EH (cell line): ENCODE measurements at regions not wholly inside any gene's neighbourhood (a gene's known extent, or its start where the extent isn't known, plus 50 kb on each side); places are given as distances from the start of the nearest gene placed in this dataset.
"Not testable (repeated sequence)": the region's sequence is repeated elsewhere in the genome, so short reads cannot be mapped to it uniquely, and the experiment has no call there.

Experiments used
- DNase-seq: peaks from one replicate; pipeline ENCODE4 v3.0.0-alpha.2; 2015; ENCODE audit warnings: low read depth

DNA sequence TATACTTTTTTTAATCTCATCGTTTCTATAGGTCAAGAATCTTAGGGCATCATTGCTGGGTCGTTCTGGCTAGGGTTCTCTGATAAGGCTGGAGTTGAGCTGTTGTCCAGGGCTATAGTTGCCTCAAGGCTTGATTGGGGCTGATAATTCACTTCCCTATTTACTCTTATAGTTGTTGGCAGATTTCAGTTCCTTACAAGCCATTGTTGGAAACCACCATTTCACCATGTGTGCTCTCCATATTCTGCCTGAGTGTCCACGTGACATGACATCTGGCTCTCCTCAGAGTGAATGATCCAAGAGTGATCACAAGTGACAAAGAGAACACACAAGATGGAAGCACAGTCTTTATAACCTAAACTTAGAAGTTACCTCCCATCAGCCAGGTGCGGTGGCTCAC, 852.2 kb downstream of the EFNA5 start:
- no peak for DNase-seq

GRCh38 chr5:106814961-106815360, 855.8 kb downstream of the EFNA5 start:
- DNase-seq: no peak

DNA sequence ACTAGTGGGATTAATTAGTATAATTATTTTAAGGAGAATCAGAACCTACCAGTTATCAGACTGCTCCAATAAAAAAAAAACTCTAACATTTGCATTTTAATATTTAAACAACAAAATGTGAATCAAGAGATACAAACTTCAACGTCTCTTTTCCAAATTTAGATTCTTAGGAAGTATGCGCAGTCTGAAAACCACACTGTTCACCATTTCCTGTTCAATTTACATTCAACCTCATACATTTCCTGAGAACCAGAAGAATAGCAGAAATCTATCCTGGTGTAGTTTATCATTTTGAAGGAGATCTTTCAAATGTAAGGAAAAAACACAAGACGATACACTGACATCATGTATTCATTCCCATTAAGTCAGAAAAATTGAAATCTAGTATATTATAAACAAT, 869.2 kb downstream of the EFNA5 start:
- no peak for DNase-seq

GRCh38 chr5:106797996-106798395, 872.7 kb downstream of the EFNA5 start:
- no peak for DNase-seq

DNA sequence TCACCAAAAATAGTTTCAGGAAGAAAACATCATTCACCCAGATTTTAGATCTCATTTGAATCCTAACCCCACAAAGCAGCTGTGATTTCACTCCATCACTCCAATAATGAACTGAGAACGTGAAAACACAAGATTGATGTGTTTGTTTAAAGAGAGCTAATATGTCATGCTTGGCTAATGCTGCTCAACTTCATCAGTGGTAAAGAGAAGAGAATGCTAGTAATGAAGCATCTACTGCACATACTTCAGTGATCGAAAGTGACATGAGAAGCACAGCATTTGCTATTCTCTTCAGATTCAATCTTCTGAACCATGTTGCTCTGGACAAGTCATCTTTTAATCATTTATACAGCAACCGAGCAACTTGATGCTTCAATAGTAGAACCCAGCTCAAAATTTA, 874.7 kb downstream of the EFNA5 start:
- DNase-seq: no peak

GRCh38 chr5:106784846-106785245, 885.9 kb downstream of the EFNA5 start:
- DNase-seq: no peak

- no peak for DNase-seq
These were observed 890.4 kb downstream of the EFNA5 start for GRCh38 chr5:106780355-106780754.

GRCh38 chr5:106776515-106776914, 894.2 kb downstream of the EFNA5 start:
- DNase-seq: not testable (repeated sequence)

GRCh38 chr5:106768392-106768791, 902.3 kb downstream of the EFNA5 start:
- DNase-seq: no peak

GRCh38 chr5:106766916-106767315, 903.8 kb downstream of the EFNA5 start:
- DNase-seq: no peak

GRCh38 chr5:106759581-106759980, 911.2 kb downstream of the EFNA5 start:
- no peak for DNase-seq

GRCh38 chr5:106759152-106759551, 911.6 kb downstream of the EFNA5 start:
- DNase-seq: no peak

DNA sequence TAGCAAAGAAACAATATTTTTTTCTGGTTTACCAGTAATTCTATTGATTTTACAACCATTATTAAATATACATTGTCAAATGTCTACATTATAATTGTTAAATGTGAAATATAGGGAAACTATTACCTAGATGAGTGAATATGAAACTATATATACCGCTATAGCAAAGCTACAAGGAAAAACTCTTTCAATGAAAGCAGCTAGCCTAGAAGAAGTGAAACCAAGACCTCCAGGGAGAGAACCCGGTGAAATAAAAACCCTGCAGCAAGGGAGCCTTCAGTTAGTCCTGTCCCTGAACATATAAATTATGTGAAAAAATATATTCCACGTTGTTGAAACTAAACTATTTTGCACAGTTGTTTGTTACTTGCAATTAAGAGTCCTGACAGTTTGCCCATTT, 913.1 kb downstream of the EFNA5 start:
- DNase-seq: no peak

DNA sequence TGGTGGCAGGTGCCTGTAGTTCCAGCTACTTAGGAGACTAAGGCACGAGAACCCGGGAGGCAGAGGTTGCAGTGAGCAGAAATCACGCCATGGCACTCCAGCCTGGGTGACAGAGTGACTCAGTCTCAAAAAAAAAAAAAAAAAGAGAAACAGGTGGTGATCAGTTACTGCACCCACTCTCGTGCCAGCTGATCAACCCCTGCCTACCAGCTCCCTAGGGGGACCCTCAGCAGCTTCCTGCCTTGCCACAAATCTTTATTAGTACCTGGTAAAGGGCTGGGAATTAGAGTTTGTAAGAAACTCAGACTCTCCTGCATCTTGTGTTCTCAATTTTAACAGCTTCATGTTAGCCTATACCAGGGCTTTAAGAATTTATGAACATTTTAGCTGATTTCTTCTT, 914.9 kb downstream of the EFNA5 start:
- no peak for DNase-seq

GRCh38 chr5:106755066-106755465, 915.7 kb downstream of the EFNA5 start:
- no peak for DNase-seq

DNA sequence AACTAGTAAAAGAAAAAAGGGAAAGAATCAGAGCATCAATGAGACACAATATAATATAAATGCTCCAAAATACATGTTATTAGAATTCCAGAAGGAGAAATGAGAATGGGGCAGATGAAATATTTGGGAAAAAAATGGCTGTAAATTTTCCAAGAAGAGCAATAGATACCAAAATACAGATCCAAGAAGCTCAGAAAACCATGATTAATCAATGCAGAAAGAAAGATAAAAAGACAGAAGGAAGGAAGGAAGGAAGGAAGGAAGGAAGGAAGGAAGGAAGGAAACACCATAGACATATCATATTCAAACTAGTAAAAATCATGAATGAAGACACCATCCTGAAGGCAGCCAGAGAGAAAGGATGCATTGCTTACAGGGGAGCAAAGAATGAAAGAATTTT, 920.9 kb downstream of the EFNA5 start:
- no peak for DNase-seq

GRCh38 chr5:106739127-106739526, 931.6 kb downstream of the EFNA5 start:
- no peak for DNase-seq

DNA sequence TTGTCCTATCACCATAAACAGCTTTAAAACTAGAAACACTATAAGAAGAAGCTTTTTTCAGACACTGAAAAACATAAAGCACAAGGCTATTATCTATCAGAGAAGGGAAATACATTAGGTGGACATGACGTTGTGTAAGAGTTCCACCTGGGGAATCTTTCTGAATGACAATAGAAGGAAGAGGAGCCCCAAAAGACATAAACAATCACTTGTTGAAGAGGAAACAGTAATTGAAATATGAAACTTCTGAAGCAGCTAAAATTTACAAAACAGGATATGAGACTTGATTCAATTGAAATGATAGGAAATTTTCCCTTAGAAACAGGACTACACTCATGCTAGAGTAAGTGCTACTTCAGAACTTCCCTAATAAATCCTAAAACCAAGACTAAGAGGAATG, 933.6 kb downstream of the EFNA5 start:
- no peak for DNase-seq

- DNase-seq: no peak
These were observed 938.1 kb downstream of the EFNA5 start for GRCh38 chr5:106732624-106733023.

GRCh38 chr5:106730912-106731311, 939.8 kb downstream of the EFNA5 start:
- DNase-seq: no peak

GRCh38 chr5:106730506-106730905, 940.2 kb downstream of the EFNA5 start:
- no peak for DNase-seq

DNA sequence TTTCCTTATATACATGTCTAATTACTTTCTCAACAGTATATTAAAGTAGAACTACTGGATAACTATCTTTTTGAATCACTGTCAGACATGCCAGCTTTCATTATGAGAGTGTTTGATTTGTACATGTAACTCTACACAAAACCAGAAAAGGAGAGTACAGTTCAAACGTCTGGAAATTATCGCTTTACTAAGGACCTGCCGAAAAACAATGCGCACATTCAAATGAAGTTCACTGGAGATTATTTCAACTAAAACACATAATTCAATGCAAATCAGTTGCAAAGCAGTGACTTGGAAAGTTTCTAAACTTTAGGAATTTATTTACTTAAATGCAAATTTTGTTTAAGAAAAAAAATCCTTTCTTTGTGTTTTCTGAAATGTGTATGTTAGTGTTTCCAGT, 942.5 kb downstream of the EFNA5 start:
- DNase-seq: no peak

DNA sequence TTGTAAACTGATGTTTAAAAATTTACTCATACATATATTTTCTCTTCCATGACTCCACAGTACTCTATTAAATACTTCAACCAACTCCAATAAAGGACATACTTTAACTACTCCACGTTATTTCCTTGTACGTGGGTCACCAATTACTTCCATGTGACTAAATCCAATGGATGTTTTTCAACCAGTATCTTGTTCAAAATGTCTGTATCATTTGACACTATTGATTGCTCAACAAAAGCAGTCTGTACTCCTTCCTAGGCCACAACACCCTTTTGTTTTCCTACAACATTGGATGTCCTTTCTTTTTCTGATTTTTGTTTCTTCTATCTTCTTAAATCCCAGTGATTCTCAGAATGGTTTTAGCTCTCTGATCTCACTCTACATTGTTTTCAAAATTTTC, 943.7 kb downstream of the EFNA5 start:
- no peak for DNase-seq

GRCh38 chr5:106720367-106720766, 950.4 kb downstream of the EFNA5 start:
- DNase-seq: no peak

DNA sequence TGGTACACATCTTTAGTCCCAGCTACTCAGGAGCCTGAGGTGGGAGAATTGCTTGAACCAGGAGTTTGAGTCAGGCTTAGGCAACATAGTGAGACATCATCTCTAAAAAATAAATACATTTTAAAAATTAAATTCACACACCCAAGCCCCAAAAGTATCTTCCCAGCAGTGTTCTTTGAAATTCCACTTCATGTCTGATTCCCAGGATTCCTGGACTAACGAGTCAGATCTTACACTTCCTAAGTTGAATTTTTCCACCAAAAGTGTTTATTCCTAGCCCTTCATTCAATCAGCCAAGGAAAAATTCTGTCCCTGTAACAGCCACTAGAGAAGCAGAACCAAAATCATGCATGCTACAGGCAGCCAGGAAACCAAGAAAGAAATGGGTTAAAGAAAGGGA, 970.9 kb downstream of the EFNA5 start:
- DNase-seq: no peak
